ENCODE measurements at regions not wholly inside any gene's neighbourhood (a gene's known extent, or its start where the extent isn't known, plus 50 kb on each side); places are given as distances from the start of the nearest gene placed in this dataset.
"Not testable (repeated sequence)": the region's sequence is repeated elsewhere in the genome, so short reads cannot be mapped to it uniquely, and the experiment has no call there.

DNA sequence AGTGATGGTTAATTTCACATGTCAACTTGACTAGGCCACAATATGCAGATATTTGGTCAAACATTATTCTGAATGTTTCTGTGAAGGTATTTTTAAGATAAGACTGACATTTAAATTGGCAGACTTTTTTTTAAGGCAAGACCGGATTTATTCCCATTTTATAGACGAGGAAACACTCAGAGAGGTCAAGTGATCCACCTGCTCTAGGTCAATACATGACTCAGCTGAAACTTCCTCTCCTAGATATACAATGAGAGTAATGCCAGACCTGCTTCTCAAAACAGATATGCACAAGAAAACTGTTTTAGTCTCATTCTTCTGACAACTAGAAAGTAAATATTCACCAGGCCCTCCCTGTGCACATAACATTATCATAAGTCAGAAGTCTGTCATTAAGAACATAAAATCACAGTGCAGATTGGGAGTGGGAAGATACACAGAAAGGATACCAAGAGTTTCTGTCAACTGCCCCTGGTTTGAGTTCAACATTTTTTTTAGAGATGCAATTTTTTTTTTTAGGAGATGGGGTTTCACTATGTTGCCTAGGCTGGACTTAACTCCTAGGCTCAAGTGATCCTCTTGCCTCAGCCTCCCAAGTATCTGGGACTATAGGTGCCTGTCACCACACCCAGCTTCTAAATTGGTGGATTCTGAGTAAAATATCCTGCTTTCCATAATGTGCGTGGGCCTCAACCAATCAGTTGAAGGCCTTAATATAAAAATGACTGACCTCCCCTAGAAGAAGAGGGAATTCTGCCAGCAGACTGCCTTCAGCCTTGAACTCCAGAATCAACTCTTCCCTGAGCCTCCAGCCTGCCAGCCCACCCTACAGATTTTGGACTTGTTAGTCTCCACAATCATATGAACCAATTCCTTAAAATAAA, 121.4 kb downstream of the ZFAND4 start:
- CTCF ChIA-PET = no interaction called here
- DNase-seq (ENCODE audit: low read depth, low spot score) = no peak
- Histone ChIP-seq H3K27ac (ENCODE audit: low read depth, low read length) (no peak overlapping the region), H3K4me3 (ENCODE audit: low read depth, low read length) (no peak overlapping the region), H3K27me3 (ENCODE audit: control insufficient read depth, insufficient read depth, low read length) (no peaks in the 10 kb centered on the region), H3K9me3 (ENCODE audit: control insufficient read depth, insufficient read depth, low read length) (no peaks in the 10 kb centered on the region)
- POLR2A ChIA-PET = no interaction called here
- TF ChIP-seq, protein P1, sequence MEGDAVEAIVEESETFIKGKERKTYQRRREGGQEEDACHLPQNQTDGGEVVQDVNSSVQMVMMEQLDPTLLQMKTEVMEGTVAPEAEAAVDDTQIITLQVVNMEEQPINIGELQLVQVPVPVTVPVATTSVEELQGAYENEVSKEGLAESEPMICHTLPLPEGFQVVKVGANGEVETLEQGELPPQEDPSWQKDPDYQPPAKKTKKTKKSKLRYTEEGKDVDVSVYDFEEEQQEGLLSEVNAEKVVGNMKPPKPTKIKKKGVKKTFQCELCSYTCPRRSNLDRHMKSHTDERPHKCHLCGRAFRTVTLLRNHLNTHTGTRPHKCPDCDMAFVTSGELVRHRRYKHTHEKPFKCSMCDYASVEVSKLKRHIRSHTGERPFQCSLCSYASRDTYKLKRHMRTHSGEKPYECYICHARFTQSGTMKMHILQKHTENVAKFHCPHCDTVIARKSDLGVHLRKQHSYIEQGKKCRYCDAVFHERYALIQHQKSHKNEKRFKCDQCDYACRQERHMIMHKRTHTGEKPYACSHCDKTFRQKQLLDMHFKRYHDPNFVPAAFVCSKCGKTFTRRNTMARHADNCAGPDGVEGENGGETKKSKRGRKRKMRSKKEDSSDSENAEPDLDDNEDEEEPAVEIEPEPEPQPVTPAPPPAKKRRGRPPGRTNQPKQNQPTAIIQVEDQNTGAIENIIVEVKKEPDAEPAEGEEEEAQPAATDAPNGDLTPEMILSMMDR (IDR thresholded peaks at IDR 0.05; ENCODE audit: low read depth, low read length) = no peak

DNA sequence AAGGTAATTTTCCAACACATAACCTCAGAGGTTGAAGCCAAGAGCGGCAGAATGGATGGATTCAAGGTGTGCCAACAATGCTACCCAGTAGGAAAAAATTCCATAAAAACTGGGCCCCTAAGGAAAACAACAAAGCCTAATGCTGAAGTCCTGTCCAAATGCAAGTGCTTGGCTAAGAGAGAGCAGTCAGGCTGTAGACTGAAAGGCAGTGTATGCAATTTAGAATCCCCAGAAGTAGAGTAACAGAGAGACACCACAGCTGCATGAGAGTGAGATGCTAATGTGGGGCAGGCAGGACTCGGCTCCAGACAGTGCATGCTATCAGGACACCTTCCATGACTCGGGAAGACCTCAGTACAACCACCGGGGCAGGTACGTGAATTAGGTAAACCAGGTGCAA, 124.5 kb downstream of the ZFAND4 start:
- H3K9me3 ChIP-seq (ENCODE audit: control insufficient read depth, insufficient read depth, low read length) = no peaks in the 10 kb centered on the region
- no peak for DNase-seq (ENCODE audit: low read depth, low spot score)
- ChIA-PET POLR2A (no interaction called here), CTCF (no interaction called here)
- no peak overlapping the region for H3K27ac ChIP-seq (ENCODE audit: low read depth, low read length)
- TF ChIP-seq, protein P1 (IDR thresholded peaks at IDR 0.05; ENCODE audit: low read depth, low read length) = no peak
- no peaks in the 10 kb centered on the region for H3K27me3 ChIP-seq (ENCODE audit: control insufficient read depth, insufficient read depth, low read length)
- H3K4me3 ChIP-seq (ENCODE audit: low read depth, low read length) = no peak overlapping the region

DNA sequence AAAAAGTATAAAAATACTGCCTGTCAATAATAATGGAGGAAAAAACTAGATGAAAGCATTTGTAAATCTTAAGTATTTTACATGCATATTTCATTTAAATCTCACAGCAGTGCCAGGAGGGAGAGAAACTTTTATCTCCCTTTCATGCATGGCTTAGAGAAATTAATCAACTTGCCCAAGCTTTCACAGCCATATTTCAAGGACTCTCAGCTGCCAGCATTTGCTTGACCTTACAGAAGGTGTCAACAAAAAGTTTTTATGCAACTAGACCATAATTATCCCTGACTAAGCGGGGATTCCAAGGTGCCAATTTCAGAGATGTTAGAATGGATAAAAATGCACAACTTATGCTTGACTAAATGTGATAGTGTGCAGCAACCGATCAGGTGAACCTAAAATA, 125.4 kb downstream of the ZFAND4 start:
- TF ChIP-seq, protein P1 (IDR thresholded peaks at IDR 0.05; ENCODE audit: low read depth, low read length) = no peak
- H3K27ac ChIP-seq (ENCODE audit: low read depth, low read length) = no peak overlapping the region
- no peak for DNase-seq (ENCODE audit: low read depth, low spot score)
- ChIA-PET POLR2A (no interaction called here), CTCF (no interaction called here)
- no peaks in the 10 kb centered on the region for H3K9me3 ChIP-seq (ENCODE audit: control insufficient read depth, insufficient read depth, low read length)
- no peaks in the 10 kb centered on the region for H3K27me3 ChIP-seq (ENCODE audit: control insufficient read depth, insufficient read depth, low read length)
- H3K4me3 ChIP-seq (ENCODE audit: low read depth, low read length) = no peak overlapping the region

DNA sequence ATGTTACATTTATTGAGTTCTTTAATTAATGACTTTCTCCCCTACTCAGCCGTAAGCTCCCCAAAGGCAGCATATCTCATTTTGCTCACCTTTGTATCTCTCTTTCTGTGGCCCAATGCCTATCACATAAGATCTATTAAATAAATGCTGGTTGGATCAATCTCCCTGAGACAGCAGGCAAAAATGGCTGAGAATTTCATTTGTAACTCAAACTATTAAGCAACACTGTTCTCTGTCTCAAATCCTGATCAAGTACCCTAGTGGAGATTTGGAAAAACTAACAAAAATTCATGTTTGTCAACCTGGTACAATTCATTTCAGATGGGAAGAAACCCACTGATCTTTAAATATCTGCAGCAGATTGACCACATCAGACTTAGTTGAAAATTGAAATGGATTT, 127.4 kb downstream of the ZFAND4 start:
- H3K4me3 ChIP-seq (ENCODE audit: low read depth, low read length) = no peak overlapping the region
- TF ChIP-seq, protein P1 (IDR thresholded peaks at IDR 0.05; ENCODE audit: low read depth, low read length) = no peak
- no peak overlapping the region for H3K27ac ChIP-seq (ENCODE audit: low read depth, low read length)
- no peak for DNase-seq (ENCODE audit: low read depth, low spot score)
- H3K9me3 ChIP-seq (ENCODE audit: control insufficient read depth, insufficient read depth, low read length) = no peaks in the 10 kb centered on the region
- no peaks in the 10 kb centered on the region for H3K27me3 ChIP-seq (ENCODE audit: control insufficient read depth, insufficient read depth, low read length)
- ChIA-PET POLR2A (no interaction called here), CTCF (no interaction called here)

DNA sequence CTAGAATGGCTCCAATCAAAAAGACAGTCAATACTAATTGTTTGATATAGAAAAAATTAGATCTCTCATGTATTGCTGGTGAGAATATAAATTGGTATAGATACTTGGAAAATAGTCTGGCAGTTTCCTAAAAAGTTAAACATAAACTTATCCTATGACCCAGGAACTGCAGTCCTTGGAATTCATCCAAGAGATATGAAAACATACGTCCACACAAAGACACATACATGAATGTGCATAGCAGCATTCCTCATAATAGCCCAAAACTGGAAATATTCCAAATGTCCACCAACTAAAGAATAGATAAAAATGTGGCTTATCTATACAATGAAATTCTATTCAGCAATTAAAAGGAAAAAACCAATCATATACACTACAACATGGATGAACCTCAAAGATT, 128.4 kb downstream of the ZFAND4 start:
- H3K27ac ChIP-seq (ENCODE audit: low read depth, low read length) = no peak overlapping the region
- TF ChIP-seq, protein P1 (IDR thresholded peaks at IDR 0.05; ENCODE audit: low read depth, low read length) = no peak
- ChIA-PET POLR2A (no interaction called here), CTCF (no interaction called here)
- H3K27me3 ChIP-seq (ENCODE audit: control insufficient read depth, insufficient read depth, low read length) = no peaks in the 10 kb centered on the region
- no peaks in the 10 kb centered on the region for H3K9me3 ChIP-seq (ENCODE audit: control insufficient read depth, insufficient read depth, low read length)
- H3K4me3 ChIP-seq (ENCODE audit: low read depth, low read length) = no peak overlapping the region
- DNase-seq (ENCODE audit: low read depth, low spot score) = no peak

DNA sequence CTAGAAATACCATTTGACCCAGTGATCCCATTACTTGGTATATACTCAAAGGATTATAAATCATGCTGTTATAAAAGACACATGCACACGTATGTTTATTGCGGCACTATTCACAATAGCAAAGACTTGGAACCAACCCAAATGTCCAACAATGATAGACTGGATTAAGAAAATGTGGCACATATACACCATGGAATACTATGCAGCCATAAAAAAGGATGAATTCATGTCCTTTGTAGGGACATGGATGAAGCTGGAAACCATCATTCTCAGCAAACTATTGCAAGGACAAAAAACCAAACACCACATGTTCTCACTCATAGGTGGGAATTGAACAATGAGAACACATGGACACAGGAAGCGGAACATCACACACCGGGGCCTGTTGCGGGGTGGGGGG, 131.5 kb downstream of the ZFAND4 start:
- H3K27ac ChIP-seq (ENCODE audit: low read depth, low read length); POLR2A ChIA-PET; DNase-seq (ENCODE audit: low read depth, low spot score); CTCF ChIA-PET; H3K27me3 ChIP-seq (ENCODE audit: control insufficient read depth, insufficient read depth, low read length); H3K4me3 ChIP-seq (ENCODE audit: low read depth, low read length); H3K9me3 ChIP-seq (ENCODE audit: control insufficient read depth, insufficient read depth, low read length): not testable (repeated sequence)

DNA sequence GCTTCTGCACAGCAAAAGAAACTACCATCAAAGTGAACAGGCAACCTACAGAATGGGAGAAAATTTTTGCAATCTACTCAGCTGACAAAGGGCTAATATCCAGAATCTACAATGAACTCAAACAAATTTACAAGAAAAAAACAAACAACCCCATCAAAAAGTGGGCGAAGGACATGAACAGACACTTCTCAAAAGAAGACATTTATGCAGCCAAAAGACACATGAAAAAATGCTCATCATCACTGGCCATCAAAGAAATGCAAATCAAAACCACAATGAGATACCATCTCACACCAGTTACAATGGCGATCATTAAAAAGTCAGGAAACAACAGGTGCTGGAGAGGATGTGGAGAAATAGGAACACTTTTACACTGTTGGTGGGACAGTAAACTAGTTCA, 132.0 kb downstream of the ZFAND4 start:
- POLR2A ChIA-PET; CTCF ChIA-PET; H3K9me3 ChIP-seq (ENCODE audit: control insufficient read depth, insufficient read depth, low read length); DNase-seq (ENCODE audit: low read depth, low spot score); H3K27me3 ChIP-seq (ENCODE audit: control insufficient read depth, insufficient read depth, low read length); H3K27ac ChIP-seq (ENCODE audit: low read depth, low read length); H3K4me3 ChIP-seq (ENCODE audit: low read depth, low read length): not testable (repeated sequence)

DNA sequence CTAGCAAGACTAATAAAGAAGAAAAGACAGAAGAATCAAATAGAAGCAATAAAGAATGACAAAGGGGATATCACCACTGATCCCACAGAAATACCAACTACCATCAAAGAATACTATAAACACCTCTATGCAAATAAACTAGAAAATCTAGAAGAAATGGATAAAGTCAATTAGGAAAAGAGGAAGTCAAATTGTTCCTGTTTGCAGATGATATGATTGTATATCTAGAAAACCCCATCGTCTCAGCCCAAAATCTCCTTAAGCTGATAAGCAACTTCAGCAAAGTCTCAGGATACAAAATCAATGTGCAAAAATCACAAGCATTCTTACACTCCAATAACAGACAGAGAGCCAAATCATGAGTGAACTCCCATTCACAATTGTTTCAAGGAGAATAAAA, 133.0 kb downstream of the ZFAND4 start:
- H3K27me3 ChIP-seq (ENCODE audit: control insufficient read depth, insufficient read depth, low read length); CTCF ChIA-PET; H3K27ac ChIP-seq (ENCODE audit: low read depth, low read length); DNase-seq (ENCODE audit: low read depth, low spot score); H3K9me3 ChIP-seq (ENCODE audit: control insufficient read depth, insufficient read depth, low read length); POLR2A ChIA-PET; H3K4me3 ChIP-seq (ENCODE audit: low read depth, low read length): not testable (repeated sequence)

All from AG04450 (cell line).